H1 (cell line): ENCODE measurements at regions not wholly inside any gene's neighbourhood (a gene's known extent, or its start where the extent isn't known, plus 50 kb on each side); places are given as distances from the start of the nearest gene placed in this dataset.

Experiments
- CTCF ChIA-PET: fragments of 300-600 bp; sonication (Branson Sonifier 250); formaldehyde crosslinking; loops from one replicate; lab custom pipeline; 2021; ENCODE audit not compliant: partially characterized antibody; lab: Charles Lee
- POLR2A ChIA-PET: fragments of 300-600 bp; sonication (Branson Sonifier 250); formaldehyde crosslinking; loops from one replicate; lab custom pipeline; 2021; ENCODE audit warnings: inconsistent platforms; ENCODE audit not compliant: partially characterized antibody; lab: Charles Lee
- DNase-seq, 2 experiments: peaks; one replicate each; pipeline versions ENCODE4 v3.0.0 to v3.0.0-alpha.2; 2010 to 2022; ENCODE audit warnings: low spot score in 2 of 2, low read depth in 1 of 2, mixed read lengths in 1 of 2
- FAIRE-seq: peaks from 2 replicates; lab custom pipeline; 2011; peaks lifted over from hg19 to GRCh38; lab: Jason Lieb, UNC
- H2AFZ ChIP-seq: 2 replicates; pipeline ENCODE4 v1.8.1; 2012; ENCODE audit warnings: low read length, inconsistent platforms
- H2AK5ac ChIP-seq: 2 replicates; pipeline ENCODE4 v1.6.1; 2013; ENCODE audit warnings: low read depth, low read length
- H2BK120ac ChIP-seq: replicated peaks from 2 replicates; pipeline ENCODE3; 2013; ENCODE audit warnings: low read depth, low read length, inconsistent platforms
- H2BK12ac ChIP-seq: 2 replicates; pipeline ENCODE4 v1.6.1; 2013; ENCODE audit warnings: low read depth, low read length
- H2BK15ac ChIP-seq: 2 replicates; pipeline ENCODE4 v1.6.1; 2013; ENCODE audit warnings: low read length
- H2BK20ac ChIP-seq: 2 replicates; pipeline ENCODE4 v1.6.1; 2013; ENCODE audit warnings: low read length
- H2BK5ac ChIP-seq: 2 replicates; pipeline ENCODE4 v1.6.1; 2013; ENCODE audit warnings: low read depth, low read length
- H3K14ac ChIP-seq: 2 replicates; pipeline ENCODE4 v1.6.1; 2013; ENCODE audit warnings: inconsistent platforms; ENCODE audit not compliant: insufficient read length
- H3K18ac ChIP-seq: 2 replicates; pipeline ENCODE4 v1.6.1; 2013; ENCODE audit warnings: low read length; ENCODE audit errors: extremely low read depth
- H3K23ac ChIP-seq: 2 replicates; pipeline ENCODE4 v1.6.1; 2013; ENCODE audit warnings: inconsistent platforms; ENCODE audit not compliant: insufficient read length
- H3K23me2 ChIP-seq: 2 replicates; pipeline ENCODE4 v1.6.1; 2013; ENCODE audit warnings: low read depth, low read length
- H3K27ac ChIP-seq: 2 replicates; pipeline ENCODE4 v1.6.1; 2011; ENCODE audit warnings: low read depth, low read length, inconsistent platforms
- H3K27me3 ChIP-seq, 4 experiments: replicated peaks in 1 of 4; 1 replicate in 1 of 4; 2 replicates in 3 of 4; pipeline versions ENCODE4 v1.6.1 to v1.8.1; 2011 to 2013; ENCODE audit warnings: low read length in 3 of 4, mild to moderate bottlenecking in 3 of 4, inconsistent platforms in 2 of 4, mixed read lengths in 2 of 4, moderate library complexity in 1 of 4; ENCODE audit not compliant: control insufficient read depth in 3 of 4, insufficient read depth in 3 of 4; ENCODE audit errors: extremely low read depth in 1 of 4
- H3K36me3 ChIP-seq, 4 experiments: 2 replicates each; pipeline versions ENCODE4 v1.6.1 to v1.8.1; 2011 to 2013; ENCODE audit warnings: mild to moderate bottlenecking in 4 of 4, low read length in 3 of 4, moderate library complexity in 2 of 4, control low read depth in 1 of 4, inconsistent platforms in 1 of 4; ENCODE audit not compliant: insufficient read depth in 4 of 4, control insufficient read depth in 2 of 4
- H3K4ac ChIP-seq: replicated peaks from 2 replicates; pipeline ENCODE3; 2013; ENCODE audit warnings: low read length, low read depth, mixed read lengths, inconsistent platforms; ENCODE audit not compliant: insufficient read length
- H3K4me1 ChIP-seq, 4 experiments: replicated peaks in 1 of 4; 1 replicate in 1 of 4; 2 replicates in 3 of 4; pipeline versions ENCODE4 v1.6.1 to v1.8.1; 2011 to 2013; ENCODE audit warnings: low read length in 3 of 4, inconsistent platforms in 2 of 4, mixed read lengths in 1 of 4; ENCODE audit not compliant: insufficient read depth in 4 of 4, control insufficient read depth in 3 of 4
- H3K4me2 ChIP-seq, 2 experiments: 2 replicates each; pipeline versions ENCODE4 v1.6.1 to v1.8.1; 2011 to 2013; ENCODE audit warnings: low read depth in 2 of 2, low read length in 2 of 2, control low read depth in 1 of 2, inconsistent platforms in 1 of 2, mild to moderate bottlenecking in 1 of 2; ENCODE audit not compliant: insufficient read depth in 1 of 2
- H3K4me3 ChIP-seq, 4 experiments: fragments of 200-600, 300-600 bp in 1 of 4; sonication (generic), shearing (Covaris generic), sonication (Bioruptor Twin) in 1 of 4; 2 replicates each; pipeline versions ENCODE4 v1.5.1 to v1.8.1; 2011 to 2016; ENCODE audit warnings: low read length in 4 of 4, low read depth in 3 of 4, control low read depth in 2 of 4, inconsistent platforms in 2 of 4, mild to moderate bottlenecking in 2 of 4, mixed read lengths in 1 of 4, moderate library complexity in 1 of 4; ENCODE audit not compliant: insufficient read depth in 2 of 4; ENCODE audit errors: extremely low read depth in 1 of 4
- H3K56ac ChIP-seq: replicated peaks from 2 replicates; pipeline ENCODE3; 2013; ENCODE audit warnings: low read depth, mild to moderate bottlenecking, mixed read lengths, low read length, inconsistent platforms; ENCODE audit not compliant: insufficient read length
- H3K79me1 ChIP-seq: 2 replicates; pipeline ENCODE4 v1.6.1; 2013; ENCODE audit warnings: low read depth, low read length, control low read depth
- H3K79me2 ChIP-seq, 2 experiments: 2 replicates each; pipeline versions ENCODE4 v1.6.1 to v1.8.1; 2012 to 2013; ENCODE audit warnings: low read length in 2 of 2, mild to moderate bottlenecking in 2 of 2, inconsistent platforms in 1 of 2; ENCODE audit not compliant: insufficient read depth in 2 of 2, control insufficient read depth in 1 of 2
- H3K9ac ChIP-seq, 4 experiments: replicated peaks in 1 of 4; 1 replicate in 1 of 4; 2 replicates in 3 of 4; pipeline versions ENCODE4 v1.6.1 to v1.8.1; 2011 to 2013; ENCODE audit warnings: low read depth in 3 of 4, low read length in 3 of 4, control low read depth in 2 of 4, mild to moderate bottlenecking in 2 of 4, moderate library complexity in 2 of 4, inconsistent platforms in 1 of 4; ENCODE audit errors: extremely low read depth in 1 of 4
- H3K9me3 ChIP-seq, 2 experiments: 2 replicates each; pipeline versions ENCODE4 v1.6.1 to v1.8.1; 2012 to 2013; ENCODE audit warnings: mild to moderate bottlenecking in 2 of 2, moderate library complexity in 2 of 2, control low read depth in 1 of 2, inconsistent platforms in 1 of 2, low read depth in 1 of 2, low read length in 1 of 2, mixed read lengths in 1 of 2; ENCODE audit not compliant: insufficient read depth in 2 of 2
- H4K20me1 ChIP-seq, 2 experiments: replicated peaks in 1 of 2; 2 replicates each; pipeline versions ENCODE3 to v1.8.1; 2011 to 2013; ENCODE audit warnings: inconsistent platforms in 2 of 2, low read length in 2 of 2, mild to moderate bottlenecking in 1 of 2; ENCODE audit not compliant: insufficient read depth in 2 of 2, control insufficient read depth in 1 of 2
- H4K5ac ChIP-seq: 2 replicates; pipeline ENCODE4 v1.6.1; 2013; ENCODE audit warnings: low read length, low read depth, mixed read lengths, inconsistent platforms; ENCODE audit not compliant: insufficient read length
- H4K8ac ChIP-seq: 2 replicates; pipeline ENCODE4 v1.8.0; 2013; ENCODE audit warnings: mild to moderate bottlenecking, moderate library complexity, low read length, inconsistent platforms; ENCODE audit not compliant: insufficient read depth; ENCODE audit errors: extremely low read depth
- H4K91ac ChIP-seq: replicated peaks from 2 replicates; pipeline ENCODE3; 2013; ENCODE audit warnings: low read length, mixed read lengths, inconsistent platforms; ENCODE audit not compliant: insufficient read length
- KDM1A ChIP-seq: fragments of 200-600, 300-600 bp; sonication (generic); IDR thresholded peaks from 2 replicates; pipeline ENCODE4 v1.7.1; 2016; ENCODE audit warnings: mild to moderate bottlenecking, low read length, borderline replicate concordance
- WGBS, 2 experiments: shearing (Covaris generic) in 1 of 2; methylation state at CpG; one replicate each; pipeline versions ENCODE4 v1.1.6 to v1.1.7; 2013 to 2015; ENCODE audit warnings: low lambda C conversion rate in 2 of 2, mixed read lengths in 2 of 2, inconsistent platforms in 1 of 2, low coverage in 1 of 2, missing lambda C conversion rate in 1 of 2; ENCODE audit not compliant: insufficient replicate concordance in 2 of 2, insufficient coverage in 1 of 2, insufficient read length in 1 of 2; ENCODE audit errors: extremely low coverage in 1 of 2, missing lambda C conversion rate in 1 of 2; 5-methylcytosine and 5-hydroxymethylcytosine counted together

- Histone ChIP-seq H3K56ac (no peak overlapping the region), H2BK20ac (no peak overlapping the region), H4K8ac (no peak overlapping the region), H3K27me3 (no peaks in the 10 kb centered on the region), H3K14ac (no peak overlapping the region), H3K4me1 (no peaks in the 10 kb centered on the region), H2AFZ (no peak overlapping the region), H2BK5ac (no peak overlapping the region), H2BK12ac (no peak overlapping the region), H2BK120ac (no peak overlapping the region), H3K27ac (no peak overlapping the region), H2AK5ac (no peak overlapping the region), H3K23ac (no peak overlapping the region), H2BK15ac (no peak overlapping the region), H4K20me1 (no peaks in the 10 kb centered on the region), H3K36me3 (no peaks in the 10 kb centered on the region), H3K23me2 (no peaks in the 10 kb centered on the region), H3K79me2 (no peaks in the 10 kb centered on the region), H3K4ac (no peak overlapping the region), H4K5ac (no peak overlapping the region), H3K18ac (no peak overlapping the region), H3K4me3 (no peak overlapping the region), H3K9me3 (no peaks in the 10 kb centered on the region), H3K79me1 (no peaks in the 10 kb centered on the region), H3K9ac (no peak overlapping the region), H3K4me2 (no peak overlapping the region), H4K91ac (no peak overlapping the region)
- ChIA-PET CTCF (interaction anchor here (1.2 kb wide), 1 partner anchor 63 kb away, joined by 3 read pairs; no protein-coding TSS in a partner anchor), POLR2A (no interaction called here)
- WGBS, 2 experiments, result 89% methylated on average over 1 of the region's 1 CpG; no CpG with 5 or more reads in 1 of the 2 experiments
- DNase-seq (no peak), FAIRE-seq (no peak)
- TF ChIP-seq KDM1A, result no peak
Observed at GRCh38 chr18:73917046-73917445, 230.6 kb downstream of the FBXO15 start.
